ENCODE measurements at regions not wholly inside any gene's neighbourhood (a gene's known extent, or its start where the extent isn't known, plus 50 kb on each side); places are given as distances from the start of the nearest gene placed in this dataset.
"Not testable (repeated sequence)": the region's sequence is repeated elsewhere in the genome, so short reads cannot be mapped to it uniquely, and the experiment has no call there.

DNA sequence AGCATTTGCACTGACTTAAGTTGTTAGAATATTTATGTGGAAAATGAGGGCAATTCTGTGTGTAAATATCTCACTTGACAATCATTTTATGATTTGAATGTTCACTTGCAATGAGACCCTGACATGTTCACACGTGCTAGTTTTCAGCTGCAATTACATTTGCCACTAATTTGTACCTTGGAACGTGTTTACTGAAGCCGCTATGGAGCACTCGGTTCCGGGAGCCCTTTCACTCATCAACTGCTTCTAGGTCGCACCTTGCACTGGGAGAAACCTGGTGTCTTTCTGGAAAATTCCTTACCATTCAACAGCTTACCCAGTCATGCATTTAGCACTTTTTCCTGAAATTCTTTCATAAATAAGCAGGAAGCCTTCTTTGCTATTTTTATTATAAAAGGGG, 229.6 kb downstream of the ZIC5 start:
- DNase-seq (ENCODE audit: low read depth in 2 of 2): no peak

DNA sequence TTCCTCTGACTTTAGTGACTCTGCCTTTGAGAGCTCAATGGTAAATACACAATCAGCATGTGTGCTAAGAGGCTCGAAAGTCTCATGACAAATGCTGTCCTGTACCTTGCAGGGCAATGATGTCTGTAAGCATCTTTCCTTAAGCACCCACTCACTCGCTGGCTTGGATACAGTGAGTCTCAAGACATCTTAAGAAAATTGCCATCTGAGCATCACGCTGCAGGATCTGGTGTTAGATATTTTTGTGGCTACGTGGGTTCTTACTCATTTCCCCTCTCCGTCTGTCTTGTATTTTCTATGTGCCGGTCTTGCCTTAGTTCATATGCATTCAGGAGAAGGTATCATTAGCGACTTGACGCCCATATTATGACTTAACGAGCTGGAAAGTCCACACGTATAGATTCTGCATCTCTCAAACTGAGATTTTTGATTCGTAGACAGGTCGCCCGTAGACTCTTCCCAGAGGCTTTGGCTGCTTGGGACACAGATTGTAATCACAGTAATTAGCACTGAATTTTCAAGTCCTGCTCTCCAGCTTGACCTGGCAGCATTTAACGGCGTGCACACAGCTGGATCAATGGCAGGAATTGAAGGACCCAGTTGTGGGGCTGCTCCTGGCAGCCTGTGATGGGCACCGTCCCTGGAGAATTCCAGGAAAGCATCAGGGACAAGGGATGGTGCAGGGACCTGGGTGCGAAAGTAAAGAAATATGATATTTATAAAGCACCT, 231.2 kb downstream of the ZIC5 start:
- no peak for DNase-seq (ENCODE audit: low read depth in 2 of 2)

DNA sequence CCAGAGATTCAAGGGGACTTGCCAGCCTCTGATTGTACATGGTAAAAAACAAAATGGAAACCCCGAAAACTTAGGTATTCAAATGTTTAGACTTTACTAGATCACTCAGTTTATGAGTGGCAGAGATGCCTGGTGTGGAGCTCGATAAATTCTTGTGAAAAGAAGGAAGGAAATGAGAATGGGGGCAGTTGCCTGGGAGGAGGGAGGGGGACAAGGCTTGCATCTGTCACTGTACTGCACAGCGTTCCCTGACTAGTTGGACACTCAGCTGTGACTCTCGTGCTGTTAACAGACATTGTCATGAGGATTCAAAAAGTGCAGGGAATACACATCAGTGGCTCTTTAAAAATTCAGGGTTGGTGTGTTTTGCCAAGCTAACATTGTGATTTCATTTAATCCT, 232.9 kb downstream of the ZIC5 start:
- no peak for DNase-seq (ENCODE audit: low read depth in 2 of 2)

DNA sequence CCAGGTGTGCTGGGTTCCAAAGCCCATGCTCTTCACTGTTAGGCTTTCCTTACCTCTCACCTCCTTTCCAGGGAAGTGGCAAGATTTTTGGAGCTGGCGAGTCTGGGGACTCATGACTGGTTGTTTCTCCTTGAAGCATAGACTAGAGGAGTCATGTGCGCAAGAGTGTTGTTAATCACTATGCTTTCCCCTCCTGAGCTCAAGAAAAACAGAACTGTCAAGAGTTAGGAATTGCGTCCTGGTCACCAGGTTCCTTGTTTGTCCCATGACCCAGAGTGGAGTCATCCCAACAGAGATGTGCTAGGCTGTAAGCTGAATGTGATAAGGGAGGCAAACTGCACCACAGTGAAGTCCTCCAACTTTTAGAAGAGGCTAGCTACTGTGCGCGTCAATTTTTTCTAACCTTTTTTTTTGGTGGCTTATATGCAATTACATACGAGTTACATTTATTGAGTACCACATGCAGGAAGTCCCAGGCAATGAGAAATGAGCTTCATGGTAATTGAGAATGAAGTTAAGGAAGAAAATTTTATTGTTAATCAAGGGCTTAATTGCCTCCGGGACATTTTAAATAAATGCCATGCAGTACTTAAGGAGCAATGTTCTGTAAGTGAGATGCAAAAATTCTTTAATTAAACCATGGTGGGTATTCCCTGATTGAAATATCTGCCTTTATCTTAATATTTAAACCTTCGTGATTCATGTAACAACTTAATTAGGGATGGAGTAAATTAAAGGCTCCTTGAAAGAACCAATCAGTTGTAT, 233.9 kb downstream of the ZIC5 start:
- DNase-seq (ENCODE audit: low read depth in 2 of 2): no peak

DNA sequence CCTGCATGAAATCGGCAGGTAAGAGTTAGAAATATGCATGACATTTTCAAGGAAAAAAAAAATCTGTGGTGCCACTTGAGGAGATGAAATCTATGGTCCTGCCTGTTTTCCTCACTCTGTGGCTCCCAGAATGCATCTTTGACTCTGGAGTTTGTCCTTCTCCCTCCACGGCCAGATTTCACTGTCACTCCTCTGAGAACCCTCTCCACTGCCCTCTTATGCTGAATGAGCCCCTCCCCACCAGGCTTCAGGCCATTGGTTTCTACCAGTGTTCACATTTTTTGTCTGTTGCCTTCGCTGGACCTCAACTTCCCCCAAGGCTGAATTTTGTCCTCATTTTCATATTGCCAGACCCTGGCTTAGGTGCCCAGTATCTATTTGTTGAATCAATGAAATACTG, 235.0 kb downstream of the ZIC5 start:
- no peak for DNase-seq (ENCODE audit: low read depth in 2 of 2)

DNA sequence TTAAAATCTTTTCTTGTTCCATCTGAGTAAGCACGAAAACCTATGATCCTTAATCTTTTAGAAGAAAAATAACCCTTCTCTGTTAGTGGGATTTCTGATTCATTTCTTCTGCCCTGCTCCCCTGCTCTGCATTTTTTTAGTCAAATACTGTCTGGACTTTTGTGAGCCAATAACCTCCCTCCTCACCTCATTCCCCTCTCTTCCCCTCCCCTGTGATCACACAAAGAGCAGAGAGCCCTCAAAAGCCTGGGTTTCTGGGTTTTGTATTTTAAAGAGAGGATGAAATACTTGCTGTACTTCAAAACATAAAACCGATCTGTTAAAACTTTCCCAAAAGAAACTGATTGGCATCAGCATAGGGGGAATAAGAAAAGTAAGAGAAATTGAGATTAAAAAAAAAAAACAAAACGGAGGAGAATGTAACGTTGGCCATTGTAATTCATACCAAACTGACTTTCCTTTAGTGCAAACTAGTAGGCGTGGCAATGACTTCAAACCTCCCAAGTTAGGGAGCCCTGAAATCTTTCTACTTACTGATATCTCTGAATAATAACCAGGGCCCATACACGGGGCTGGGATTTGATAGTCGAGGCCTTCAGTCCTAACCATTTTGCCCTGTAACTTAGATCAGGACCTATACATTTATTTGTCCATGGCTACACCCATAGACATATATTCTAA, 232.9 kb downstream of the TM9SF2 start:
- DNase-seq (ENCODE audit: low read depth in 2 of 2): no peak

DNA sequence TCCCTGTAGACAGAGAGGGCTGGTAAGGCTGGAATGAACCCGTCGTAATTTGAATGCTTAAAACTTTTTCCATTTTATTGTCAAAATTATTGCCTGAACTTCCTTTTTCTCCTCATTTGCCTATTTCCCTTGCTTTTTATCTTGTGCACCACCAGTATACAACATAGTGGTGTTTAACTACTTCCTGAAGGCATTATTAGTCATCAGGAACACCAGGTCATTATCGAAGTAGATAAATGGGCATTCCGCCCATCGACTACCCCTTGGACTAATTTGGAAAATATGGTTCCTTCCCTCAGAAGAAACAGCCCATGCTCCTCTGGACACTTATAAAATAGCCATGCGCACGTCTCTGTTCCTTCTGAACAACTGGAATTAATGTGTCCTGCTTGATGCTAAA, 232.1 kb downstream of the TM9SF2 start:
- peak in 1 of 2 donors; percentile 2 for DNase-seq (ENCODE audit: low read depth in 2 of 2)

DNA sequence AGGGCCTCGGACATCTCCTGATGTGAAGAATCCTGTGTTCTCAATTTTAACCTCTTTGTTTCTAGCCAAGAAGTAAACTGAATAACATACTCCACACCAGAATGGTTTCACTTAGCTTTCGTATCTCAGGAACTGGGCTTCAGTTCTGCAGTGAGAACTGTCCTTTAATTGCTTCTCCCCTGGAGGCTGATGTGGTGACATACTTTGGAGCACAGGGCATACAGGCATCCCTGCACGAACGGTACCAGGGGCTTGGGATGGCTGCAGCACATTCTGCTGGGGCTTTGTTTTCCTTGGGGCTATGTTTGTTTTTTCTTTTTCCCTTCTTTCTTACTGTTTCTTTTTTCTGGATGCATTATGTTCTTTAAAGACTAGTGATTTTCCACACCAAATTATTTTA, 230.5 kb downstream of the TM9SF2 start:
- DNase-seq (ENCODE audit: low read depth in 2 of 2): no peak

DNA sequence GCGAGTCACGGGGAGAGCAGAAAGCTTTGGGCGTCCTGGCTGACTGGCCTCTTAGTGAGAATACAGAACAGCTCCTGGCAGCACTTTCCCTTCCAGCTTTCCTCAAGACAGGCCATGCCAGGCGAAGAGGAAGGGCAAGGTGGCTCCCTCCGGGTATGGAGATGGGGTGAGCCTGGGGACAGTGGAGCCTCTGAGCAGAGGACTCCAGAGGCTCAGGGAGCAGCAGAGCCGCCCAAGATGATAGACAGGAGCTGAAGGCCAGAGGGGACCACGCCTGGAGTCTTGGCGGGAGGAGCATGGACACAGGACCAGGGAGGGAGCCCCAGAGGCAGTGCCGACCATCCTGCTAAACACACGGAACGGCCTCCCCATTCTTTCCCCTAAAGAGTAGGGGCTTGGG, 229.1 kb downstream of the TM9SF2 start:
- DNase-seq (ENCODE audit: low read depth in 2 of 2): no peak

DNA sequence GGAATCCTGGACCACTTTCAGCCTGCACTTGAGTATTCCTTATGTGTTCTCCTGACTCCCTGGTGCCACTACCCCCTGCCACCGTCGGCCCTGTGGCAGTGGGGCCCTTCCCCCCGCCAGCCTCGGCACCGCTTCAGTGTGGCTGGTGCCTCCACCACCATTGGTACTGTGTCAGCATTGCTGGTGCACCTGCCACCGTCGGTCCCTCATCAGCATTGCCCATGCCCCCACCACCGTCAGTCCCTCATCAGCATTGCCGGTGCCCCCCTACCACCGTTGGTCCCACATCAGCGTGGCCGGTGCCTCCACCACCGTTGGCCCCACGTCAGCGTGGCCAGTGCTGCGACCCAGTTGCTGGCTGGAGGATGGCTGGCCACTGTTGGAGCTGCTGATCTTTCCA, 228.5 kb downstream of the TM9SF2 start:
- no peak for DNase-seq (ENCODE audit: low read depth in 2 of 2)

DNA sequence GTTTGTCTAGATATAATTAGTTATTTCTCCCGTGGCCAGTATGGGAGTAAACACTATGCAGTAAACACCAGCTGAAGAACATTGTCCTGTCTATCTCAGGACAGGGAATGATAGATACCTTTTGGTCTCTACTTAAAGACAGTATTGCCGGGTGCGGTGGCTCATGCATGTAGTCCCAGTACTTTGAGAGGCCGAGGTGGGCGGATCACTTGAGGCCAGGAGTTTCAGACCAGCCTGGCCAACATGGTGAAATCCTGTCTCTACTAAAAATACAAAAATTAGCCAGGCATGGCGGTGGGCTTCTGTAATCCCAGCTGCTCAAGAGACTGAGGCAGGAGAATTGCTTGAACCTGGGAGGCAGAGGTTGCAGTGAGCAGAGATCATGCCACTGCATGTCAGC, 226.4 kb downstream of the TM9SF2 start:
- DNase-seq (ENCODE audit: low read depth in 2 of 2): not testable (repeated sequence)

DNA sequence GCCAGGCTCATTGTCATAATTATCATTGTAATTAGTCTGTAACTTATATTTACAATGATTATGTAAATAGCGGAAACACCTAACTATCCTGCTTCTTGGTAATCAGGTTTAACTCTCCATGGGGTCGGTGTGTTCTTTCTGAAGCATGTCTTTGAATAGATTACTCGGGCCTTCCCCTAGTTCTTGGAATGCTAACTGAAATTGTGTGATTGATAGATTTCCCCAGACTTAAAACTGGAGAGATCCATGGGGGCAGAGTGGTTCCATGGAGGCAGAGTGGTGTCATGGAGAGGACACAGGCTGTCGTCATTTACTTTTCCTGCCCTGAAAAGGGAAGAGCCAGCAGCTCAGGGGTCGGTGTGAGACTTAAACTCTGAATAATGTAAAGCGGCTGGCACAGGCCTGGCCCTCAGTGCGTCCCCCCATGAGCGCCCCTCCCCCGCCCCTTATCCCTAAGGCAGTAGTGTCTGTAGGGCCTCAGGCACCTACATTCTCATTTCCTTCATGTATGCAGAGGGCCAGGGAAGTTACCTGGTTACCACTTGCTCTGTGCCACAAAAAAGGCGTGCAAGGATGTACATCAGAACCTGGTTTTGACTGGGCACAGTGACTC, 225.1 kb downstream of the TM9SF2 start:
- DNase-seq (ENCODE audit: low read depth in 2 of 2): no peak

DNA sequence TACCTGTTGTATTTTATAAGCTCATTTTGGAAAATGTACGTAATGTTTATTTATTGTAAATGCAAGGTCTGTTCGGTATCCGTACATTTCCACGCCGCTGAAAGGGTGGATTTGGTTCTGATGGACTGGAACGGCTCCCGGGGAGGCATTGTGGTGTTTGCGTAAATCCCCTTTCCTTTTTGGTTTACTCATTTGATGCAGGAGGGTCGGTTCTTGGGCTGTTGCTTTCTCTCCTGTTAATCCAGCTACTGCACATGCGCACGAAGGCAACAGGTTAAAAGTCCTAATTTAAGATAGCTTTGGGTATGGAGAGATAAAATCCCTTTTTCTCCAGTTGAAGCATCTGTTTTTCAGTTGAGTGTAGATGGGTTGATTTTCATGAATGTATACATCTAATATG, 224.4 kb downstream of the TM9SF2 start:
- no peak for DNase-seq (ENCODE audit: low read depth in 2 of 2)

DNA sequence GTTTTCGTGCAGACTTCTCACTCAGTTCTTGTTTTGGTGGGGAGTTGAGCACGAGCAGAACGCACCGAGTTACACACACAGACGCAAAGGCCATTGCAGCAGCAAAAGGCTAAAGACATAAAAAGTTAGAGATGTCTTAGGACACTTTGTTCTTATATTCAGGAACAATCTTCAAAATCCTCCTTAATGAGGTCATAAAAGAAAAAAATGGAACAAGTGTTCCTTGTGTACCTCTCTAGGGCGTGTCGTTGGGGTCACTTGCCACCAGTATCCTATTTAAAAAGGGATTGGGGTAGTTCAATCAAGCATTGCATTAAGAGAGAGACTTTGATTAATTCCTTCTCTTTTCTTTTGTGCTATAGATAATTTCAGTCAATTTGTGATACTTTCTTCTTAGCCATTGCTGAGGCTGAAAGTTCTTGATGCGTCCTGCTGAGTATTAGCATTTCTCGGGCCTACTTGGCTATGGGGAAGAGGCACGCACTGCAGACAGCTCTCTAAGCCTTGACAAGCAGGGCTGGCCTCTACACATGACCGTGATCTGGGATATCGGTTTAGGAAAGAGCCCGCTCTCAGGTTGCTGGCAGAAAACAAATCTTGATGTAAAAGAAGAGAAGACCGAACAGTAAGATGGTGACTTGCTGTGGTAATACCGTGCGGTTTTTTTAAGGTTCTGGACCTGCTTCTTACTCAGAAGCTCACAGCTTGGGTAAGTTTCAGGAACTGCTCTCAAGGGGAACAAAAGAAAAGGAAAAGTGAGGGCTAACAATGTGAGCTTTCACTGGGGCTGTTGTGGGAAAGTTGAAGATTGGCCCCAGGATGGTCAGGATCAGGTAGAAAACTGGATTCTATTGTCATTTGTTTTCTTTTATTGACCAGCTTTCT, 223.6 kb downstream of the TM9SF2 start:
- DNase-seq (ENCODE audit: low read depth in 2 of 2): no peak

DNA sequence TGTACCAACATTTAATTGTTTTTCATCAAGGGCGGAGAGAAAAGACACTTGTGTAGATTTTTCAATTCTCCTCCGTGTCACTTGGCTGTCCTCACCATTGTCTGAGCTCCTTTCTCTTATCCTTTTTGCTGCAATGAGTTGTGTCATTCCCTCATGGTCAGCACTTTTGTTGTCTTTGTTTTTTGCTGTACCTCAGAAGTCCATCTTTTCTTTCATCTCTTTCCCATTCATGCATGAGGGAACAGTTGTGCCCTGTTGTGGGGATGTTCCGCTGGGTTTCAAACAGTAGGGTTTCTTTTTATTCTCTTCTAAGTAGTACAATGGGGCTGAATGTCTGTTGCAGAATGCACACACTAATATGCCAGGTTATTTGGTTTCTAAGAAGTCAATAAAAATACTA, 222.6 kb downstream of the TM9SF2 start:
- DNase-seq (ENCODE audit: low read depth in 2 of 2): no peak

DNA sequence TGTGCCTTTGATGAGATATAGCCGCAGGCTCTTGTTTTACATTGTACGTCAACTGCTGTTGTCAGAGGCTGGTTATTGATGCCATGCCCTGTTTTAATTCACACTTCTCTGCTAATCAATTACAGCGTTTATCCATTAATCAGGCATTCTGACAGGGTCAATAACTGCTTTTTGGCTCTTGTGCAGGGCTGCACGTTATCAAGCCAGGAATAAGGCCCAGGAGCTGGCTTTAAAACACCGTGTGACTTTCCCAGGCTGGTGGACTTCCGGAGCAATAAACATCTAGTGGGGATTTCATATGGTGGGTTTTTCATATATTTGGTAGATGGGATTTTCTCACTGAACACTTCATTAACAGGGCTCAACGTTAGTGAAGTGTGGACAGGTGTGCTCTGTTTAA, 221.7 kb downstream of the TM9SF2 start:
- no peak for DNase-seq (ENCODE audit: low read depth in 2 of 2)

DNA sequence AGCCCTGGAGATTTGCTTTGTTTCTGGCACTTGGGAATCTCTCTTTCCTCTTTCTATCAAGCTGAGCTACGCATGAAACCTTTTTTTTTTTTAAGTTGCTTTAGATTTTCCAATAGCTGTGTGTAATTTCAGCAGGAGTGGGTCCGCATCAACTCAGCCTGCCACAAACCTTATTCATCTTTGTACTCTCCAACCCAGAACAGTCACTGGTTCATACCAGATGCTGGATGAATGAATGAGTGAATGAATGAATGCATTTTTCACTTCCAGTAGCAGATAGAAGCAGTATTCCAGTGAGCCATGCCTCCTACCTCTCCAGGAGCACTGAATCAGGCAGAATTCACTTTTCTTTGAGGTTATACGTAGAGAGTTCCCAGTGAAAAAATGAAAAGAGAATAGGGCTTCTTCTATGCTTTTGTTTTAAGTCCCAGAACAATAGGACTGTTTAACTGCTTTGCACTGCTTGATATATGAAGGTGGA, 221.1 kb downstream of the TM9SF2 start:
- no peak for DNase-seq (ENCODE audit: low read depth in 2 of 2)

DNA sequence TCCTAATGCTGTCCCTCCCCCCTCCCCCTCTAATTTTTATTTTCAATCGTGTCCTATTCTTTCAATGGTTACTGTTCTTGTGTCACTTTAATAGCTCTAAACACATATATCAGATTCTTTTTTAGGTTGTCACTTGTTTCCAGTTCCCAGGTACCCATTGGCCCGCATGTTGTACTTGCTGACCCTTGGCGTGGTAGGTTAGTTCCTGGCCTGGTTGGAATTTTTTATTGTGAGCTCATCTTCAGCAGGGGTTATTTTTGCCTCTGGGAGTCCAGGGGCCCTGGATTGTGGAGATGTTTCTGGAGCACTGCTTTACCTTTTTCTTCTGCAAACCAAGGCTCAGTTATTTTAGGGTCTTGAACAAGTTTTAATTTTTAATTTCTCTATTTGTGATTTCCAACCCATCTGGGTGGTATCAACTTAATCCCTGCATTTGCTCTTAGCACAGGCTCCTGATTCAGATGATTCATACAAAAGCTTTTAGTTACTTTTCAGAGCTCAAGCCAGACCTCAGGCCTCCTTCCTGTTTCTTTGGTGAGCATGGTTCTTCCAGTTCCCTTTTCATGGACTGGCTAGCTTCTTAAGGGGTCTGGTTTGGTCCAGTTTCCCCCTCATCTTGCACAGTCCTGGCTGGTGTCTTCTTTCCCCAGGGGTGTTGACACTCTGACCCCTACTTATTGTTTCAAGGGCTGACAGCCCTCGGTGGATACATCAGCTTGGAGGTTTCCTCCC, 220.5 kb downstream of the TM9SF2 start:
- no peak for DNase-seq (ENCODE audit: low read depth in 2 of 2)

DNA sequence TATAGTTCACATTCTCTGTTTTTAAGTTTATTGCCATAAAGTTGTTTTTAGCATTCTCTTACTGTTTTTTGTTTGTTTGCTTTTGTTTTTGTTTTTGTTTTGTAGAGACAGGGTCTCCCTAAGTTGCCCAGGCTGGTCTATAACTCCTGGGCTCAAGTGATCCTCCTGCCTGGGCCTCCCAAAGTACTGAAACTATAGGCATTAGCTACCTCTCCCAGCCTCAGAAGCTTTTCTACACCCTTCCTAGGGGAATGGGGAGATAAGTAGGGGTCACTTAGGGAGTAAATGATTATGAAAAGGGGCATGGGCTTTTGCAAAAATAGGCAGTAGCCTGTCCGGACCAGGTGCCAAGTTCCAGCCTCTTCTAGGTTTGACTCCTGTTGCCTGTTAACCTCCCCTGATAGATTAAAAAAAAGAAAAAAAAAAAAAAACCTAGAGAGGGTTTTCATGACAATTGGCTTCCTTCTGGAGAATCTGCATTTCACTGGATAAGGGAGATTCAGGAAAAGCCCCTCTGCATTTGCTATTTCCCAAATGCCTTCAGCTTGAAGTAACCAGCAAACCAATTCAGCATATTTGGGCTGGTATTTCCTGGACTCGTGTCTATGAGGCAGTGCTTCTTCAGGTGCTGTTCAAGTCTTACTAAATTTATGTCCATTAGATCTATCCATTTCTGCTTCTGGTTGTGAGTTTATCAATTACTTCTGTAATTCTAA, 216.8 kb downstream of the TM9SF2 start:
- DNase-seq (ENCODE audit: low read depth in 2 of 2): no peak

DNA sequence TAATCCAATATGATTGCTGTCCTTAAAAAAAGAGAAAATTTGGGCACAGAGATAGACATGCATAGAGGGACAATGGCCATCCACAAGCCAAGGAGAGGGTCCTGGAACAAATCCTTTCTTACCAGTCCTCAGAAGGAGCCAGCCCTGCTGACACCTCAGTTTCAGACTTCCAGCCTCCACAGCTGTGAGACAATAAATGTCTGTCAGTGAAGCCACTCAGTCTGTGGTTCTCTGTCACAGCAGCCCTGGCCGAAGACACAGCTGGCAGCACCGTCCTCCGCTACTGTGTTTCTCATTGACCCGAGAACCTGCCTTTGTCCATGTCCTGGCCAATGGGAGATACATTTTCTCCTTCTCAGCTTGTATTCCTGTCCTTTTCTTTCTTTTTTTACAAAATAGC, 207.9 kb downstream of the TM9SF2 start:
- no peak for DNase-seq (ENCODE audit: low read depth in 2 of 2)
